HG02938 (cell line): ENCODE measurements at regions not wholly inside any gene's neighbourhood (a gene's known extent, or its start where the extent isn't known, plus 50 kb on each side); places are given as distances from the start of the nearest gene placed in this dataset.
"Not testable (repeated sequence)": the region's sequence is repeated elsewhere in the genome, so short reads cannot be mapped to it uniquely, and the experiment has no call there.

Source experiments
- ATAC-seq: cut with Tn5 transposase; IDR thresholded peaks from one replicate; pipeline ENCODE4 v1.9.1; 2021; ENCODE audit warnings: mild to moderate bottlenecking, moderate library complexity; ENCODE audit not compliant: unreplicated experiment

- no peak for ATAC-seq
These were observed 51.3 kb upstream of the LARGE1 start for GRCh38 chr22:33971561-33971961.

- no peak for ATAC-seq
These were observed 55.6 kb upstream of the LARGE1 start for GRCh38 chr22:33975841-33976240.

GRCh38 chr22:33983558-33983957 lies 63.3 kb upstream of the LARGE1 start:
- no peak for ATAC-seq

DNA sequence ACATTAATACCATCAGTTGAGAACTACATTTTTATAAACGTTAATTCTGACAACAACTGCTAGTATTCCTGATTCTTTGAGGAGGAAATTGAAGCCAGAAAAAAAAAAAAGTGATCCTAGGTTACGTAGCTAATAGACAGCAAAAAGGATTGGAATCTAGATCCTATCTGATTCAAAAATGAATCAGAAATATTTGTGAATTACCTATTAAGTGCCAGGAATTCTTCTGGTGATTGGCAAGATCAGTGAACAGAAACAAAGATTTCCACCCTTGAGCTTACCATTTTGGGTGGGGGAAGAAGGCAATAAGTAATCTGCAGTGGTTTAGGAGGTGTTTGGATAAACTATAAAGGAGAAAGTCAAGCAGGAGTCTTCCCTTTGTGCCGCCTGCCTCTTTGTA lies 63.9 kb upstream of the LARGE1 start:
- no peak for ATAC-seq

- ATAC-seq: no peak
These were observed 64.5 kb upstream of the LARGE1 start for GRCh38 chr22:33984656-33985285.

- ATAC-seq: no peak
These were observed 65.2 kb upstream of the LARGE1 start for GRCh38 chr22:33985506-33985905.

GRCh38 chr22:33986167-33986771 lies 66.0 kb upstream of the LARGE1 start:
- ATAC-seq: no peak

- no peak for ATAC-seq
These were observed 66.7 kb upstream of the LARGE1 start for GRCh38 chr22:33986954-33987353.

DNA sequence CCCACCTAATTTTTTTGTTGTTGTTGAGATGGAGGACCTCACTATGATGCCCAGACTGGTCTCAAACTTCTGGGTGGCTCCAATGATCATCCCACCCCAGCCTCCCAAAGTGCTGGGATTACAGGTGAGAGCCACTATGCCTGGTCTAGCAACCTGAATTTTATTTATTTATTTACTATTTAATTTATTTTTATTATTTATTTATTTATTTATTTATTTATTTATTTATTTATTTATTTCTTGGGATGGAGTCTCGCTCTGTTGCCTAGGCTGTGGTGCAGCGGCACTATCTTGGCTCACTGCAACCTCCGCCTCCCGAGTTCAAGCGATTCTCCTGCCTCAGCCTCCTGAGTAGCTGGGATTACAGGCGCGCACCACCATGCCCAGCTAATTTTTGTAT lies 69.0 kb upstream of the LARGE1 start:
- not testable (repeated sequence) for ATAC-seq

GRCh38 chr22:33991620-33992019 lies 71.3 kb upstream of the LARGE1 start:
- ATAC-seq: no peak

- ATAC-seq: no peak
These were observed 76.5 kb upstream of the LARGE1 start for GRCh38 chr22:33996824-33997223.

DNA sequence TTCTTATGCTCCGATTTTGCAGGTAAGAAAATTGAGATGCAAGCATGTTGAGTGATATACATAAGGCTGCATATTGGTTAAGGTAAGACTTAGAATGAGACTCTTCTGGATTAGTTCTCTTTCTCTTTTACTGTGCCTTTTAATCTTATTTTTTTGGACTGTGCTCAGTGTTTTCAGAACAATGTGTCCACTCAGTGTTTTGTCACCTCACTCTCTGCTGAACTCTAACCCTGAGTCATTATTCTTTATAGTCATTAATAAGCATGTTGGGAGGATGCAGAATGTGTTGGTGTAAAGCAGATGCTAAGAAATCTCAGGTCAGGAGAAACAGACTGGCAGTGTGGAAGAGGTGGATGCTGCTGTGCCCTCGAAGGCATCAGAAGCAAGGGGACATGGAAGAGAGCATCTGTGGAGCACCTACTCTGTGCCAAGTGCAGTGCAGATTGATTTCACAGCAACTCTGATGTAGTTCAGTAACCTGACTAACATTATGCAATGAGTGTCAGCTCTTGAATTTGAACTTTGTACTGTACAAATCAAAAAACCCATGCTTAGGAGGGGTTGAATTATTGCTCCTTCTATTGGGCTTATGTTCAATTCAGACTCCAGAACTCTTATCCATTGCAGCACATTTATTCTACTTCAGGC lies 80.7 kb upstream of the LARGE1 start:
- no peak for ATAC-seq

DNA sequence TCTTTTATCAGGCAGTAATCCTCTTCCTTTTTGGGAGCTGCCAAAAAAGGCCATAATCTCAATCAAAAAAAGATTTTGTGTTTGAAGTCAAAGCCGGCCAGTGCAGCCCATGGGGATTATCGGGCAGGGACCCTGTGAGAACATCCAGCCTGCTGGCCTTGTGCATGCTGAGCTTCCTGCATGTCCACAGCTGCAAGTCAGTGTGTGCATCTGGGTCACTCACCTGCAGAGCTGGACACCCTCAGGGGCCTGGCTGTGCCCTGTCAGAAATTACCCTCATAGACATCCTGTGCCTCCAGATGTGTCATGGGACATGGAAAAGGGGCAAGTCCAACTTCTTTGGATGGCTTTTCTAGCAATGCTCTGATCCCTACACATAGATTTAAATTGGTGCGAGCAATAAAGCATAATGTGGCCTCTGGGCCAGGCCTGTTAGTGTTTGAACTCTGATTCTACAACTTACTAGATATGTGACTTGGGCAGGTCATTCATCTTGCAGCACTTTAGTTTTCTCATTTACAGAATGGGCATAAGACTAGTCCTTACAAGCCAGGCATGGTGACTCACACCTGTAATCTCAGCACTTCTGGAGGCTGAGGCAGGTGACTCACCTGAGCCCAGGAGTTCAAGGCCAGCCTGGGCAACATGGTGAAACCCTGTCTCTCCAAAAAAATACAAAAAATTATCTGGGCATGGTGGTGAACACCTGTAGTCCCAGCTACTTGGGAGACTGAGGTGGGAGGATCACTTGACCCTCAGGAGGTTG lies 81.6 kb upstream of the LARGE1 start:
- no peak for ATAC-seq

DNA sequence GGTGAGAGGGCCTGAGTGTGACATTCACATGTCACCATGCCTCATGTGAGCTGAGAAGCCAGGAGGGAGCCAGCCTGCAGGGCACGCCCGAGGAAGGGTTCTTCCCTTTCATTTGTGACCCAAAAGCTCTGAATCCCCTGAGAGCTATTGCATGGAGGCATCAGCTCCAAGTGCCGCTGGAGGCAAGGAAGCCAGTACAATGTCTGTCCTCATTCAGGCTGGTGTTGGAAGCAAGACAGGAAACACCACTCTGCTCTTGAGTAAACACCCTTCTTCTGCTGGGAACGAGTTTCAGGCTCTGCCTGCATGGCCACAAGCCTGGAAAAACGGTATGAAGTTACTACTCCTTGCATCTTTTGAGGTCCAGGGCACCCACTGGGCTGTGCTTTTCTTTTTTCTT lies 83.8 kb upstream of the LARGE1 start:
- ATAC-seq: no peak

DNA sequence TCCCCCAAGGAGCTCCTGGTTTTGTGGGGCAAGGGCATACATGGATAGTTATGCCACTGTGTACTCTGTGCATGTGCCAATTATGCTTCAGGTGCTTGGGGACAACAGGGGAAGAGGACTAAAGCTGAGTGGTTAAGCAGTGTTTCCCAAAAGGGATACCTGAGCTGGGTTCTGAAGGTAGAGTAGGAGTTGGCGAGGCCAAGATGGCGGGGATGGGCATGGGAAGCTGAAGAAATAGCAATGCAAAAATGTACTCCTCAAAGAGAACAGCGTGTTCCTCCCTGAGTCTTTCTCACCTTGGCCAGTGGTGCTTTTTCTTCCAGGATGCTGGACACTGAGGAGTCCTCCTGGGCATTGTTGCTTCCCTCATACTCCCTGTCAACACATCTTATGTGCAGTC lies 90.0 kb upstream of the LARGE1 start:
- ATAC-seq: no peak

GRCh38 chr22:34015642-34016041 lies 95.4 kb upstream of the LARGE1 start:
- ATAC-seq: no peak

- no peak for ATAC-seq
These were observed 96.9 kb upstream of the LARGE1 start for GRCh38 chr22:34017205-34017604.

DNA sequence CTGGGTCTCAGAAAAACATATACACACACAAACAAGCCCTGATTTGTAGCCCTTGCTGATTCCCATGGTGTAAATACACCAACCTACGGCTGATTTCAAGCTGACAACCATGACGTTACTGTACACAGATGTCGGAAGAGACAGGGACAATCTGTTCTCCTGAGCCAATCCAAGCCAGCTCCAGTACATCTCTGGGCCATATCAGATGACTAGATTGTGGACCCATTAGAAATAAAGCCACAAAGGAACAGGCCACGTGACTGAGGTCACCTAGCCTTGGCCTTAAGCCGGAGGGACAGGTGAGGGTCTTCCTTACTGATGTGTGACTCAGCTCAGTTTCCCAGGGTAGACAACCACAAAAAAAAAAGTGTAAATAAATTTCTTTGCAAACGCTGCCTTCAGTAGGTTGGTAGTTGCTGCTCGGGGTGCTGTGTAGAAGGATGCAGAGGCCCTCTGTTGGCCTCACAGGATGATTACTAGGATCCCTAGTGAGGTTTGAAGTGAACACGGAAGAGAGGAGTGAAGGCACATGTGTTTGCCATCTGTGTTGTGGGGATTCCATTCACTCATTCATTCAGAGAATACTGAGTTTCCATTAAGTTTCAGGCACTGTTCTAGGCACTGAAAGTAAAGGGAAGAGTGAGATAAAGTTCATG lies 99.0 kb upstream of the LARGE1 start:
- ATAC-seq: no peak

- no peak for ATAC-seq
These were observed 114.9 kb upstream of the LARGE1 start for GRCh38 chr22:34035209-34035608.

- ATAC-seq: no peak
These were observed 116.7 kb upstream of the LARGE1 start for GRCh38 chr22:34036931-34037330.
